ENCODE measurements at regions not wholly inside any gene's neighbourhood (a gene's known extent, or its start where the extent isn't known, plus 50 kb on each side); places are given as distances from the start of the nearest gene placed in this dataset.

- TF ChIP-seq CHD7 (IDR thresholded peaks at IDR 0.05; ENCODE audit: low read depth, low read length) (no peak), CBX8 (IDR thresholded peaks at IDR 0.05; ENCODE audit: borderline replicate concordance, extremely low read depth, low read depth, low read length, poor library complexity, severe bottlenecking) (no peak), SRSF1 (IDR thresholded peaks at IDR 0.05; ENCODE audit: low read depth, low read length) (no peak), PHB (CRISPR knock-in tag; IDR thresholded peaks at IDR 0.05) (no peak), XRCC5 (IDR thresholded peaks at IDR 0.05; ENCODE audit: low read depth, low read length) (no peak), ZNF124 (CRISPR knock-in tag; IDR thresholded peaks at IDR 0.05) (no peak), FOSL1 (tag; conservative IDR thresholded peaks at IDR 0.05) (no peak), ZKSCAN3 (CRISPR knock-in tag; IDR thresholded peaks at IDR 0.05) (no peak), EGR1 (conservative IDR thresholded peaks at IDR 0.05) (no peak), NKRF (IDR thresholded peaks at IDR 0.05; ENCODE audit: borderline replicate concordance) (no peak), MTA2 (IDR thresholded peaks at IDR 0.05; ENCODE audit: low read depth) (no peak)
These were observed 81.5 kb upstream of the DAZL start (continued) for GRCh38 chr3:16686679-16687078.

Data from K562 (cell line).